Kidney epithelial cell (primary cell): ENCODE measurements at regions not wholly inside any gene's neighbourhood (a gene's known extent, or its start where the extent isn't known, plus 50 kb on each side); places are given as distances from the start of the nearest gene placed in this dataset.

Experiments used
- DNase-seq: peaks from one replicate; pipeline ENCODE4 v3.0.0-alpha.2; 2010; ENCODE audit warnings: low read depth
- H3K27me3 ChIP-seq: 2 replicates; pipeline ENCODE4 v1.6.0; 2011; ENCODE audit warnings: low read length; ENCODE audit not compliant: control insufficient read depth, insufficient read depth
- H3K36me3 ChIP-seq: 2 replicates; pipeline ENCODE4 v1.5.1; 2011; ENCODE audit warnings: low read length; ENCODE audit not compliant: control insufficient read depth, insufficient read depth
- H3K4me3 ChIP-seq: 2 replicates; pipeline ENCODE4 v1.5.1; 2011; ENCODE audit warnings: low read depth, mild to moderate bottlenecking, control low read depth, low read length
- CTCF ChIP-seq: IDR thresholded peaks from 2 replicates; pipeline ENCODE4 v1.5.1; 2011; ENCODE audit warnings: mild to moderate bottlenecking, moderate library complexity, low read length, control low read depth, inconsistent platforms; ENCODE audit not compliant: insufficient read depth, poor library complexity, severe bottlenecking

GRCh38 chr14:59028476-59029202 is 159.8 kb upstream of the DAAM1 start:
- DNase-seq: peak; percentile 93
- TF ChIP-seq CTCF: peak; percentile 90
- Histone ChIP-seq H3K27me3 (no peaks in the 10 kb centered on the region), H3K4me3 (no peak overlapping the region), H3K36me3 (no peaks in the 10 kb centered on the region)

- Histone ChIP-seq H3K27me3 (no peaks in the 10 kb centered on the region), H3K36me3 (no peaks in the 10 kb centered on the region), H3K4me3 (no peak overlapping the region)
- TF ChIP-seq CTCF: no peak
- DNase-seq: no peak
Measured at GRCh38 chr14:59032826-59033225, 155.6 kb upstream of the DAAM1 start.

DNA sequence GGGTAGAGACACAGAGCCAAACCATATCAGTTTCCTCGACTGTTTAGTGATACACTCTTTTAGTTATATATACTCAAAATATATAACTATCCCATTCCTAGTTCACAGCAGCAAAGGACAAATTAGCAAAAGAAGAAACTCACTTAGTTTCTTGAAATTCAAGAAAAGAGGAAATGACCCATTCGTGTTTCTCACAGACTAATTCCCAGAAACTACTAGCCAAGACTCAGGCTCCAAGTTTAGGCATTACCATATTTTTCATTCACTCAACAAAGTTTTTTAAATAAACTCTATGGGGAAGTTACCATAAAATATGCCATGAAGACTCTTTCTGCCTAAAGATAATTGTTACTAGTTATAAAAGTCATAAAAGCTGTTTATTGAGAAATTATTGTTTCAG is 152.3 kb upstream of the DAAM1 start:
- H3K27me3 ChIP-seq: no peaks in the 10 kb centered on the region
- no peak for DNase-seq
- no peak overlapping the region for H3K4me3 ChIP-seq
- no peaks in the 10 kb centered on the region for H3K36me3 ChIP-seq
- no peak for TF ChIP-seq CTCF

- TF ChIP-seq CTCF: no peak
- Histone ChIP-seq H3K36me3 (no peaks in the 10 kb centered on the region), H3K4me3 (no peak overlapping the region), H3K27me3 (no peaks in the 10 kb centered on the region)
- DNase-seq: no peak
Measured at GRCh38 chr14:59037086-59037485, 151.4 kb upstream of the DAAM1 start.

DNA sequence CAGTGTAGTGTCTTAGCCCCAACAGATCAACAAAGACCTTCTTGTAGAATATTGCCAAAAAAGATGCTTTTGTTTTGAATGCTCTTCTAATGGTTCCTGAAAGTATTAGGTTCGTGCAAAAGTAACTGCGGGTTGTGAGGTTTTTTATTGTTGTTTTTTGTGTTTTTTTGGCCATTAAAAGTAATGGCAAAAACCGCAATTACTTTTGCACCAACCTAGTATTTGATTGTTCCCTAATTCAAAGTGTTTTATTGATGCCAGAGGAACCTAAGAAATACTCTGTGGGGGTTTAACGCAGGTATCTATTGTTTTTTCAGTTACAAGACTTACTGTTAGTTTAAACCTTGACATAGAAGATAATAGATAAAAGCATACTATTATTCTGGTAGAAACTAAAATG is 150.8 kb upstream of the DAAM1 start:
- H3K36me3 ChIP-seq: no peaks in the 10 kb centered on the region
- H3K4me3 ChIP-seq: no peak overlapping the region
- H3K27me3 ChIP-seq: no peaks in the 10 kb centered on the region
- no peak for TF ChIP-seq CTCF
- DNase-seq: no peak

DNA sequence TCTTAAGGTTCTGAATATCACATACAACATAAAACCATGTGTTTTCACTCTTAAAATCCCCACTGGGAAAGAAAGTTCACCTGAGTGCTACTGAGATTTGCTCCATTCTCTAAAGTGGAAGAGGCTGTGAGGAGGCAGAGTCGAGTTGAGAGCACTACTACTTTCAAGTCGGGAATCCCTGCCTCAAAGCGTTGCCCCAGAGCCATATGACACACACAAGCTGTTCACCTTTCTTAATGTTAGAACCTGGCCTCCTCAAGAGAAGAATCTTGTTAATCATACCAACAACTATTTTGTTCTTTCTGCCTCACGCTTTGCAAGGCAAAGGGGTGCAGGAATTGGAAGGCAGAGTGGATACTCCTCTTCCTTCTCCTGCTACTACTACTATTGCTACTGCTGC is 149.7 kb upstream of the DAAM1 start:
- H3K27me3 ChIP-seq: no peaks in the 10 kb centered on the region
- DNase-seq: no peak
- TF ChIP-seq CTCF: no peak
- no peak overlapping the region for H3K4me3 ChIP-seq
- H3K36me3 ChIP-seq: no peaks in the 10 kb centered on the region
